Testis (tissue), 2 donors: ENCODE measurements at regions not wholly inside any gene's neighbourhood (a gene's known extent, or its start where the extent isn't known, plus 50 kb on each side); places are given as distances from the start of the nearest gene placed in this dataset.

Source experiments
- DNase-seq: peaks from one replicate; pipeline ENCODE4 v3.0.0-alpha.2; 2019
- H3K27ac ChIP-seq, 2 donors: fragments of 200-600 bp; sonication (generic); one replicate each; pipeline ENCODE4 v1.5.1; 2019
- H3K27me3 ChIP-seq: fragments of 200-600 bp; sonication (generic); one replicate; pipeline ENCODE4 v1.5.1; 2019
- H3K36me3 ChIP-seq: fragments of 200-600 bp; sonication (generic); one replicate; pipeline ENCODE4 v1.5.1; 2017; ENCODE audit warnings: low read depth; ENCODE audit errors: missing control alignments
- H3K4me1 ChIP-seq: fragments of 200-600 bp; sonication (generic); one replicate; pipeline ENCODE4 v1.5.1; 2019
- H3K4me3 ChIP-seq, 2 donors: fragments of 200-600 bp; sonication (generic); one replicate each; pipeline ENCODE4 v1.5.1; 2017 to 2019
- H3K9me3 ChIP-seq: fragments of 200-600 bp; sonication (generic); one replicate; pipeline ENCODE4 v1.5.1; 2017
- POLR2A ChIP-seq: fragments of 450-650 bp; IDR thresholded peaks from one replicate; pipeline ENCODE4 v1.6.1; 2017; ENCODE audit warnings: antibody characterized with exemption, mild to moderate bottlenecking, moderate library complexity
- WGBS, 2 donors: methylation state at CpG; one replicate each; pipeline ENCODE4 v1.1.5; 2018; 5-methylcytosine and 5-hydroxymethylcytosine counted together
- intact Hi-C: fragments of 100-400 bp; cut with DNase I; formaldehyde crosslinking; loops from one replicate; pipeline ENCODE4 v1.15.1; 2023; ENCODE audit warnings: low total_unique reads
- TF ChIP-seq, protein P1 (sequence below), 3 experiments: fragments of 450-650 bp in 2 of 3; fragments of 200-600 bp in 1 of 3; sonication (generic) in 1 of 3; IDR thresholded peaks; one replicate each; pipeline ENCODE4 v1.5.1; 2016 to 2019; ENCODE audit warnings: antibody characterized with exemption in 3 of 3, mild to moderate bottlenecking in 2 of 3, moderate library complexity in 1 of 3

DNA sequence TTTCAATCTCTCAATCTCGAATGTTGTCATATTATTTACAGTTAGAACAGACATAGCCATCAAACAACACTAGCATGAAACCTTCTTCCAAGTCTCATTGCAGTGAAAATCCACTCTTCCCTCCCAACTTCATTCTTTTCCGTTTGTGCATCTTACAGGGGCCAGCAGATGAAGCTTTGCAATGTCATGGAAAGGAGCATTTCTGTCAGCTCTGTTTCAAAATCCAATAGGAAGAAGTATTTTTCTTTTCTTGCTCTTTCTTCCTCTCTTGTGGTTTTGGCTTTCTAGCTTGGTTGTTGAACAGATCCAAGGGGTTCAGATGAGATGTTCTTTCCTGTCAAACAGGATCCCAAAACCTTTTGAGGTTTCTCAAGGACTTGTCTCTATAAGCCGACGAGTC, 416.6 kb downstream of the AEBP2 start:
- 42 to 56% methylated on average over 4 of the region's 4 CpGs for WGBS, 2 donors
- TF ChIP-seq, protein P1, sequence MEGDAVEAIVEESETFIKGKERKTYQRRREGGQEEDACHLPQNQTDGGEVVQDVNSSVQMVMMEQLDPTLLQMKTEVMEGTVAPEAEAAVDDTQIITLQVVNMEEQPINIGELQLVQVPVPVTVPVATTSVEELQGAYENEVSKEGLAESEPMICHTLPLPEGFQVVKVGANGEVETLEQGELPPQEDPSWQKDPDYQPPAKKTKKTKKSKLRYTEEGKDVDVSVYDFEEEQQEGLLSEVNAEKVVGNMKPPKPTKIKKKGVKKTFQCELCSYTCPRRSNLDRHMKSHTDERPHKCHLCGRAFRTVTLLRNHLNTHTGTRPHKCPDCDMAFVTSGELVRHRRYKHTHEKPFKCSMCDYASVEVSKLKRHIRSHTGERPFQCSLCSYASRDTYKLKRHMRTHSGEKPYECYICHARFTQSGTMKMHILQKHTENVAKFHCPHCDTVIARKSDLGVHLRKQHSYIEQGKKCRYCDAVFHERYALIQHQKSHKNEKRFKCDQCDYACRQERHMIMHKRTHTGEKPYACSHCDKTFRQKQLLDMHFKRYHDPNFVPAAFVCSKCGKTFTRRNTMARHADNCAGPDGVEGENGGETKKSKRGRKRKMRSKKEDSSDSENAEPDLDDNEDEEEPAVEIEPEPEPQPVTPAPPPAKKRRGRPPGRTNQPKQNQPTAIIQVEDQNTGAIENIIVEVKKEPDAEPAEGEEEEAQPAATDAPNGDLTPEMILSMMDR (IDR thresholded peaks at IDR 0.05) = no peak
- TF ChIP-seq POLR2A = no peak
- intact Hi-C loops = no loop called here
- no peaks in the 10 kb centered on the region for H3K9me3 ChIP-seq
- DNase-seq = no peak
- no peaks in the 10 kb centered on the region for H3K27me3 ChIP-seq
- peaks cover 9% of the 10 kb centered on the region for H3K4me1 ChIP-seq
- peak overlapping the region in 1 of 2 donors; percentile 6 for H3K27ac ChIP-seq
- H3K4me3 ChIP-seq = no peak overlapping the region
- H3K36me3 ChIP-seq = no peaks in the 10 kb centered on the region

DNA sequence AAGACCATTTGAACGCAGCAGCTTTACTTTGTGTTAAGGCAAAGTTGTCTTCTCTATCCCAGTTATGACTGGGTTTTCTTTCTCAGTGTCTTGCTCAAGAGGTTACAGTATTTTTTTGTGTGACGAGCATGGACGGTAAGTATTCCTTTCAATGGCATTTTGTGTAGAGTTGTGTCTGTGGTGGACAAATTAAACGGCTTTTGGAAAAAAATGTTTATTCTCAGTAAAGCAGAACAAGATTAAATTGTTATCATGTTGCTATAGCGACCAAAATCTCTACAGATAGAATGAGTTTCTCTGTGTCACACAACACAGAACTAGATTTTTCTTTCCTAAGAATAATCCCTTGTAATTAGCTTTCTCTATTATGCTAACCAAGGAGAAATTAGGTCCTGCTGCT, 417.1 kb downstream of the AEBP2 start:
- intact Hi-C loops = no loop called here
- WGBS, 2 donors = 47 to 55% methylated on average over 5 of the region's 5 CpGs
- no peak for TF ChIP-seq POLR2A
- TF ChIP-seq, protein P1 (IDR thresholded peaks at IDR 0.05) = no peak

DNA sequence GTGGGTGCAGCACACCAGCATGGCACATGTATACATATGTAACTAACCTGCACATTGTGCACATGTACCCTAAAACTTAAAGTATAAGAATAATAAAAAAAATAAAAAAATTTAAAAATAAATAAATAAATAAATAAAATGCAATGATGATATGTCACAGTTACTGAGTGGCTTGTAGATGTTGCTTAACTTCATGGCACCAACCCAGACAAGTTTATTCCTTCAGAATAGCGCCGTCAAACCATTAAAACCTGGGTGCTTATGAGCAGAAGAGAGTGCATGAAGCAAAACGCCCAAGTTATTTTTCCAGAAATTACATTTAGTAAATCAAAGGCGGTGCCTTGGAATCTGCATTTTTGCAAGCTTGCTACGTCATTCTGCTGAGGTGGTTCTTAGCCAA, 417.9 kb downstream of the AEBP2 start:
- no peaks in the 10 kb centered on the region for H3K9me3 ChIP-seq
- H3K36me3 ChIP-seq = no peaks in the 10 kb centered on the region

More for the DNA sequence above, 417.1 kb downstream of the AEBP2 start:
- Histone ChIP-seq H3K4me1 (peaks cover 9% of the 10 kb centered on the region), H3K27ac (peak overlapping the region in 1 of 2 donors; percentile 6), H3K4me3 (no peak overlapping the region), H3K27me3 (no peaks in the 10 kb centered on the region), H3K36me3 (no peaks in the 10 kb centered on the region), H3K9me3 (no peaks in the 10 kb centered on the region)
- no peak for DNase-seq

DNA sequence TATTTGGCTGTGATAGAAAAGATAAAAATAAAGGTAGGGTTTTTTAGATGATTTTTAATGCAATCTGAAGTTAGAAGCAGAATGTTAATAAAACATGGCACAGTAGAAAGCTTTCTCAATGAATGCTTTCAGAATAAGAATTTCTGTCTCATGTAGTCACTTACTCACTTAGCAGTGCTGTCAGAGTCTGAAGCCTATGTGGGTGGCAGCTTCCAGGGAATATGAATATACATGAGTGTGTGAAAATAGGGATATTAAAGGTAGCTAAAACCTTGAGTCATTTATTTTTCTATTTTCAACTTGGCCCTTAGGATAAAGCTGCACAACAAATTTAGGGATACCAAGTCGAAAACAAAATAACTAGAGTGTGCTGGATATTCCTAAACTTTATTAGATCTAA, 427.9 kb downstream of the AEBP2 start:
- Histone ChIP-seq H3K4me1 (peaks cover 4% of the 10 kb centered on the region), H3K4me3 (no peak overlapping the region), H3K27ac (no peak overlapping the region), H3K27me3 (no peaks in the 10 kb centered on the region), H3K36me3 (no peaks in the 10 kb centered on the region), H3K9me3 (no peaks in the 10 kb centered on the region)
- no peak for DNase-seq
- no peak for TF ChIP-seq POLR2A
- TF ChIP-seq, protein P1 (IDR thresholded peaks at IDR 0.05) = no peak
- intact Hi-C loops = no loop called here
- 83 to 94% methylated on average over 1 of the region's 1 CpG for WGBS, 2 donors

More for the DNA sequence above, 417.9 kb downstream of the AEBP2 start:
- Histone ChIP-seq H3K27ac (peak overlapping the region in 1 of 2 donors; percentile 6), H3K4me1 (peaks cover 9% of the 10 kb centered on the region), H3K27me3 (no peaks in the 10 kb centered on the region), H3K4me3 (no peak overlapping the region)
- WGBS, 2 donors = 91 to 94% methylated on average over 5 of the region's 5 CpGs
- TF ChIP-seq, protein P1 (IDR thresholded peaks at IDR 0.05) = no peak
- TF ChIP-seq POLR2A = no peak
- DNase-seq = no peak
- intact Hi-C loops = no loop called here

DNA sequence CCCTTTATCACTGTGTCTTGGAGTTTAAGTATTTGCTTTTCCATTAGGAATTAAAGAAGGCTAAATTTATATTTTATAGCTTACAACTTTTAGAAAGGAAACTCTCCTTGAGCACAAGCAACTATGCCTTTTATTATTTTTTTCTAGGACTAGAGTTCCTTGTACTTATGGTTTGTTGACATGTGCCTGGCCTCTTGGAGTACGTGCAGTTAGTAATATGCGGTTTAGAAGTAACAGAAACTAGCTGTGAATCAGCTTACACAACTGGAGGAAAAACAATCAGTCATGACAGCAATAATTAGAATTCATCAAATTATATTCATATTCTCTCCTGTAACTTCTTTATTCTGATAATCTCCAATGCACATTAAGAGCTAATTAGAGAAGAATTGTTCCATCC, 428.7 kb downstream of the AEBP2 start:
- 38 to 81% methylated on average over 2 of the region's 2 CpGs for WGBS, 2 donors
- H3K9me3 ChIP-seq = no peaks in the 10 kb centered on the region
- DNase-seq = no peak
- no peak overlapping the region for H3K4me3 ChIP-seq
- no peak for TF ChIP-seq POLR2A
- TF ChIP-seq, protein P1 (IDR thresholded peaks at IDR 0.05) = no peak
- no peak overlapping the region for H3K27ac ChIP-seq
- intact Hi-C loops = no loop called here
- H3K4me1 ChIP-seq = peaks cover 4% of the 10 kb centered on the region
- H3K27me3 ChIP-seq = no peaks in the 10 kb centered on the region
- no peaks in the 10 kb centered on the region for H3K36me3 ChIP-seq
